ENCODE measurements at regions not wholly inside any gene's neighbourhood (a gene's known extent, or its start where the extent isn't known, plus 50 kb on each side); places are given as distances from the start of the nearest gene placed in this dataset.

GRCh38 chr7:148527717-148528168 is 62.8 kb upstream of the C7orf33 start:
- TF ChIP-seq EP300 (IDR thresholded peaks at IDR 0.05; ENCODE audit: borderline replicate concordance): no peak
- TF ChIP-seq MAX (IDR thresholded peaks at IDR 0.05): no peak
- no peak for TF ChIP-seq CEBPB (IDR thresholded peaks at IDR 0.05)
- no peak for TF ChIP-seq NFIC (IDR thresholded peaks at IDR 0.05)
- TF ChIP-seq TEAD4 (IDR thresholded peaks at IDR 0.05): no peak
- no peak for TF ChIP-seq ZBTB7A (IDR thresholded peaks at IDR 0.05; ENCODE audit: low read depth)
- TF ChIP-seq CREB1 (IDR thresholded peaks at IDR 0.05; ENCODE audit: low read depth): no peak
- no peak for TF ChIP-seq EGR1 (IDR thresholded peaks at IDR 0.05)

Data from Ishikawa (cell line).